D341Med (cell line): ENCODE measurements at regions not wholly inside any gene's neighbourhood (a gene's known extent, or its start where the extent isn't known, plus 50 kb on each side); places are given as distances from the start of the nearest gene placed in this dataset.

Source experiments
- DNase-seq: peaks from one replicate; pipeline ENCODE4 v3.0.0; 2012; ENCODE audit warnings: low spot score

DNA sequence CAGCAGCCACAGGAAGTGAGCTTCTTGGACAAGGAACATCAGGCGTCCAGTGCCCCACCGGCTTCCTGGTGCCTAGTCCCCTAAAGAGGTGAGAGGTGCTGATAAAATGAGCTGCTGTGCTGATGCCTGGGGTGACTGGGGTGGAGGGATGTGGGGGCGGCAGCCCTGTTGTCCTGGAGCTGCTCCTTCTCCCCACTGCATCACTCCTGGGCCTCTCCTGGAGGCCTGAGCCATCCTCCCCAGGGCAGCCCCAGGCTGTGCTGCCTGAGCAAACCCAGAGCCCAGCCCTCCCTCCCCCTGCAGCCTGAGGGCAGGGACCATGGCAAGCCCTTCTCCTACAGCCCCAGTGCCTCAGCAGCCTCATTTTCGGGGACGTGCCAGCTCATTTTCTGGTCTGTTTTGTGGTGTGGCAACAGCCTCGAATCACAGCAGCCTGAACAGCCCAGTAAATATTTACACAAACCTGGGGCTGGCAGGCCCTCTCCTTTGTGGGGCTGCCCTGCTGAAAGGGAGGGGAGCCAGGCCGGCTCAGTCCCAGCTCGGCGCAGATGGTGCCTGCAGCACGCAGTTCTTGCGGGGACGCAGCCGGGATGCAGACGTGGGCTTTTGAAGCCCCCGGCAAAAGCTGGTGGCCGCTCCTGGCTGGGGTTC is 259.9 kb downstream of the DLL1 start:
- no peak for DNase-seq

DNA sequence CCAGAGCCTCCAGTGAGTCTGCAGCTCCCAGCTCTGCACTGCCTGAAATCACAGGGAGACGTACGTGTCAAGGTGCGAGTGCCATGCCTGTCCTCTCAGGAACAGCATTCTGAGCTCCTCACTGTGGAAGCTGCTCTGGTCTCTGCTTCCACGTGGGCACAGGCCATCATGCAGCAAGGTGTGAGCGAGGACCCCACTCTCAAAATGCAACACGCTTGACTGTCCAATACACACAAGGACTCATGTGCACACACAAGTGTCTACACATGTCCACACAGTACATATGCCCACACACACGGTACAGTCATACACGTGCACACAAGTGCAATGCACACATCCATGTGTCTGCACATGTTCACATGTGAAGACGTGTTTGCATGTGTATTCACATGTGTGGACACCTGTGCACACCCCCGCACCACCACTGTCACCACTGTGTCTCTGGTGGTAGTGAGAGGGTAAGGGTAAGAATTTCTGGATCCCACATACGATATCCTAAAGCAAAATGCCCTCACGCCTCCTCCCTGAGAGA is 260.5 kb downstream of the DLL1 start:
- DNase-seq, result no peak

DNA sequence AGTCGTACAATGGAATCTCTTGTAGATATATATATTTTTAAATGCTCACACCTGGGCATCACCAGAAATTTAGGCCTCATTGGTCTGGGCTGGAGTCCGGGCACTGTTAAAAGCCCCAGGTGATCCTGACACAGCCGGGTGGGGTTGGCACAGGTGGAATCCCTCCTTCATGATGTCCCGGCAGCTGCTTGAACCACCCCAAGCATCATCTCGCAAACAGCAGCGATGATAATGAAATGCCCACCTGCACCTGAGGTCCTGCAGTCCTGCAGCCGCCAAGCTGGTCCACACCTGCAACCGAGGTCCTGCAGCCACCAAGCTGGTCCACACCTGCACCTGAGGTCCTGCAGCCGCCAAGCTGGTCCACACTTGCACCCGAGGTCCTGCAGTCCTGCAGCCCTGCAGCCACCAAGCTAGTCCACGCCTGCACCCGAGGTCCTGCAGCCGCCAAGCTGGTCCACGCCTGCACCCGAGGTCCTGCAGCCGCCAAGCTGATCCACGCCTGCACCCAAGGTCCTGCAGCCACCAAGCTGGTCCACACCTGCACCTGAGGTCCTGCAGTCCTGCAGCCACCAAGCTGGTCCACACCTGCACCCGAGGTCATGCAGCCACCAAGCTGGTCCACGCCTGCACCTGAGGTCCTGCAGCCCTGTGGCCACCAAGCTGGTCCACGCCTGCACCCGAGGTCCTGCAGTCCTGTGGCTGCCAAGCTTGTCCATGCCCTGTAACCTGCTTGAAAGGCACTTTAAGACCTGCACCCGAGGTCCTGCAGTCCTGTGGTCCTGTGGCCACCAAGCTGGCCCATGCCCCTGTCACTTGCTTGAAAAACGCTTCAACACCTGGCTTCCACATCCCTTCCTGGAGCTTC is 261.2 kb downstream of the DLL1 start:
- DNase-seq, result no peak

- DNase-seq, result no peak
Measured at GRCh38 chr6:170028629-170029345, 262.1 kb downstream of the DLL1 start.

DNA sequence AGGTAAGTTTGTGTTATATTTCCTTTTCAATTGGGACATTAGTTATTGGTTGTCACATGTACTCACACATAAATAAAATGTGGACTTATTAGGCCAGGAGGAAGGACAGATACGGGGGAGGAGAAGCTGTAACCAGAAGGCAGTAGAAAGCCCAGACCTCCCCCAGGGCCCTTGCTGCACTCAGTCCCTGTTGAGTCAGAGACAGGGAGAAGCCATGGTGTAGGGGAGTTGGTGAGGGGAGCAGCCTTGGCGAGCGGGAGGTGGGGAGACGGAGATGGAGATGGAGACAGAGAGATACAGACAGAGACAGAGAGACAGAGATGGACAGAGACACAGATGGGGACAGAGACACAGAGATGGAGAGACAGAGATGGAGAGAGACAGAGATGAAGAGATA is 263.2 kb downstream of the DLL1 start:
- no peak for DNase-seq

DNA sequence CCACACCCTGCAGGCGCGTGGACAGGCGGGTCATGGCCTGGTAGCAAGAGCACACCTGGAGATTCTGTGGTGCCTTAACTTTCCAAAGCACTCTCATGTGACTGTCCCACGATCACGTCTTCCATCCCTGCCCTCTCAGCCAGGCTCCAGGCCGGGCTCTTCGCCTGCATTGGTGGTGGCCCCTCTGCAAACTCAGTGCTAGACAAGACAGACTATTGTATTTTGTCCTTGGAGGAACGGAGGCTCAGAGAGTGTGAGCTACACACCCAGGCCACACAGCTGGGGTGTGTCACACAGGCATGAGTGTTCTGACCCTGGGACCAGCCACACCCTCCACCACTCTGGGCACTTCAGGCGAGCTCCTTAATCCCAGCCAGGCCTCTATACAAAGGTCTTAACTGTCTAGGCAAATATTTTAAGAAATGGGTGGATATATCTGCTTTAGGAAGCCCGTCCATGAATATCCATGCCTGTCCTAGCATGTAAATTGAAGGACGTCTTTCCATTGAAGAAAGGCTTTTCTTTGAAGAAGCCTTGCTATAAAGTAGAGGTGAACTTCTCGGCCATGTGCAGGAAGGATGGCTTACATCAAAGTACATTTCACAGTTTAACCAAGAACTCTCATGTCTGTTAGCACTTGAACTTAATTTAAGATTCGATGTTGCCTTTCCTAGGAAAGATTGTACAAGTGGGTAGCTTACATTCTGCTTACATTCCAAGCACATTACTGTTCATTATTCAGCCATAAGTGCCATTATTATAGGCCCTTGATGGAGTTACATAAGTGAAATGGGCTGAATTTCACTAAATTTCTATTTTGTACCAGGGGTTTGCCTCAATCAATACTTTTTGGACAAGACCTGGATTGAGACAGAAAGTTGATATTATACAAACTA is 263.9 kb downstream of the DLL1 start:
- DNase-seq, result no peak

DNA sequence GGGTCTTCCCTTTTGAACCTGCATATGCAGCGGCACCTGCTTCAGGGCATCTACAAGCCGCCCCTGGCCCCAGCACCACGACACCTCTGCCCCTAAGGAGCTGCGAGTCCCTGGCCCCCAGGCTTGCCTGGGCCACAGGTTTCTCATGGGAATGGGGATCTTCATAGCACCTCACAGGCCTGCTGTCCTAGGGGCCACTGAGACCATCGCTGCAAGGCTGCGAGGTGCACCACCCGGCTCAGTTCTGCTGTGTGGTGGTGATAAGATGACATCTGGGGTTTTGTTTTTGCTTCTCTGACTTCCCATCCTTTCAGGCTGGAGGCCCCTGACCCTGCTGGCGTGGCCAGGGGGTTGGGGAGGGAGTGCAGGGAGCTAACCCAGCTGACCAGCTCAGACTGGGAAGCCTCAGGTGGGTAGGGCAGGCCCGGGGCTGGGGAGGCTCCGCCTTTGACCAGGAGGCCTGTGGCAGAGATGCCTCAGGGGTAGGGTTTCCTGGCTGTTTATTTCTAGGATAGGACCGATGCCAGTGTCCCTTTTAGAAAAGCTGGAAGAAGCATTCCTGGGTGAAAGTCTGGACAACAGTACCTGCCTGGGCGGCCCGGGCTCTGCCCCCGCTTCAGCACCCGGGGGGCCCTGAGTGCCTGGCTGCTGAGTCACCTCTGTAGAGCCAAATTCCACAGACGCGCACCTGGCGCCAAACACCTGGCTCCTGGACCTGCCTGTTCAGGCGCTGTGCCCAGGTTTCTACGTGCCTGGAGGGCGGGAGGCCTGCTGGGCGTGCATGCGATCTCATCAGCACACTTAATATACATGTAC is 264.7 kb downstream of the DLL1 start:
- DNase-seq, result no peak

DNA sequence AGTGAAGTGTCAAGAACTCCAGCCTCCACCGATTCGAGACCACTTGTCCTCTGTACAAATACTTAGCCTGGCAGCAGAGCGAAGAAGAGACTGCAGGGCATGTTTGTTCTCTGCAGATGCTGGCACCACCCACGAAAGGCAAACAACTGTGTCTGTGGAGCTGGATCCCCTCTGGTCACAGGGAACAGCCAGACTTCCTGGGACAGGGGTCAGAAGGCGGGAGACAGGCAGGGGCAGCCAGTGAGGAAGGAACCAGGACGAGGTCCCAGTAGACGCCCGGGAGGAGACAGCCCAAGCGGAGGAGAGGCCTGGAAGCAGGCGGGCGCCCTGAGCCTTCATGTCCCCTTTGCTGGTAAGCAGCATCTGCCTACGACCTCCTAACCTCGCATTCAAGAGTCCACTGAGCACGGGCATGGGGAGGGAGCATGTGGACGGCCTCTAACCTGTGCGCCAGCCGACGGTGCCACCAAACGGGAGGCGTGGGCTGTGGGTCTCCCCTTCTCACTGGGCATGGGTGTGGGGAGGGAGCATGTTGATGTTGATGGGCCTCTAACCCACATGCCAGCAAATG is 265.5 kb downstream of the DLL1 start:
- no peak for DNase-seq

DNA sequence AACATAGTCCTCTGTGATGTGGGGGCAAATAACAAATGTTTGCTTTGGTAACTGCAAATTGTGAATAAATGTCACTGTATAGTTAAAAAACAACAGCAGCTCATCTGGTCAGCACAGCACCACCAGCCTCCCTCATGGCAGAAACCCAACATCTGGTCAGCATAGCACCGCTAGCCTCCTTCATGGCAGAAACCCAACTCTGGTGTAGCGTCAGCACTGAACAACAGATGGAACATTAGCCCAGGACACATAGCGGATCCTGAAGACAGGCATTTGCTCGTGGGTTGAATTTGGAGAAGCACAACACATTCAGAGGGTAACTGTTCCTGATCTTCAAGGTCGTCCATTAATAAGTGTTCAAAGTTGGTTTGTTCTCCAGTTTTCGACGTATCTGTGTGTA is 265.9 kb downstream of the DLL1 start:
- DNase-seq, result no peak

DNA sequence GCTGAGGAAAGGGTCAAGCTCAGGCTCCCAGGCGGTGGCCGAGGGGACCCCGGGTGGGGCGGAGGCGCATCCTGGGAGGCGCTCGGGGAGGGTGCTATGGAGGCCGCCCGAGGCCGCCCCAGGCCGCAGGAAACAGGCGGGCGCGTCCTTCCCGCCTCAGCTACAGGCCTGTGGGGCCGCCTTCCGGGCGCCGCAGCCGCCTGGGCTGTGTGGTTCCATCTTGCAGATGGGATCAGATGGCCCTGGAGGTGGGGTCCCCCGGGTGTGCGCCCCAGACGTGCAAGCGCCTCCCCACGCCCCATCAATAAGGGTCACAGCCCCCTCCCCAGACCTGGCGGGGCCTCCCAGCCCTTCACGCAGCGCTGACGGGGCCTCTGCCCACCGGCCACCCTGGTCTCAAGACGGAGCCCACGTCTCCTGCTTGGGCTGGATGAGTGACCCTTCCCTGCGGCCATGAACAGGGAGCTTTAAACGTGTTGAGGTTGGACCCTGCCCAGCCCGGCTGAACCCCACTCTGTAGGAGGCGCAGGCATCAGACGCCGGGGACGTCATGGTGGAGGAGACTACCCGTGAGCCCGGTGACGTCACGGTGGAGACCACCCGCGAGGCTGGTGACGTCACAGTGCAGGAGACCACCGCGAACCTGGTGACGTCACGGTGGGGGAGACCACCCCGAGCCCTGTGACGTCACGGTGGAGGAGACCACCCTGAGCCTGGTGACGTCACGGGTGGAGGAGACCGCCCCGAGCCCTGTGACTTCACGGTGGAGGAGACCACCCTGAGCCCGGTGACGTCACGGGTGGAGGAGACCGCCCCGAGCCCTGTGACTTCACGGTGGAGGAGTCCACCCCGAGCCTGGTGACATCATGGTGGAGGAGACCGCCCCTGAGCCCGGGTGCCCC is 267.0 kb downstream of the DLL1 start:
- no peak for DNase-seq

GRCh38 chr6:170022827-170023619 is 267.9 kb downstream of the DLL1 start:
- DNase-seq, result no peak

GRCh38 chr6:170022291-170022722 is 268.6 kb downstream of the DLL1 start:
- DNase-seq, result no peak

- DNase-seq, result no peak
Measured at GRCh38 chr6:170021579-170021978, 269.3 kb downstream of the DLL1 start.

- no peak for DNase-seq
Measured at GRCh38 chr6:170019818-170020583, 268.6 kb downstream of the ERMARD start.

- no peak for DNase-seq
Measured at GRCh38 chr6:170018936-170019817, 267.8 kb downstream of the ERMARD start.

GRCh38 chr6:170018422-170018935 is 267.1 kb downstream of the ERMARD start:
- DNase-seq, result no peak
